OCI-LY7 (cell line): ENCODE measurements at regions not wholly inside any gene's neighbourhood (a gene's known extent, or its start where the extent isn't known, plus 50 kb on each side); places are given as distances from the start of the nearest gene placed in this dataset.

ENCODE experiments used
- BruUV-seq: library from RNA; stranded (reverse); fragments of 400-500 nt; replicated peaks from 2 replicates; lab custom pipeline; 2021; lab: Mats Ljungman, UMichigan
- CTCF ChIA-PET: fragments of 300-600 bp; sonication (Branson Sonifier 250); formaldehyde crosslinking; loops from one replicate; lab custom pipeline; 2022; ENCODE audit warnings: antibody characterized with exemption; ENCODE audit not compliant: unreplicated experiment; lab: Charles Lee
- POLR2A ChIA-PET: fragments of 300-600 bp; sonication (Branson Sonifier 250); formaldehyde crosslinking; loops from one replicate; lab custom pipeline; 2022; ENCODE audit warnings: antibody characterized with exemption; lab: Charles Lee
- DNase-seq: peaks from one replicate; pipeline ENCODE4 v3.0.0-alpha.2; 2015; ENCODE audit warnings: low spot score
- H2AFZ ChIP-seq: fragments of 200-600 bp; sonication (generic), shearing (Covaris generic); 2 replicates; pipeline ENCODE4 v1.6.1; 2014; ENCODE audit warnings: mild to moderate bottlenecking, antibody characterized with exemption, low read length, moderate library complexity
- H3K27ac ChIP-seq: fragments of 200-600 bp; sonication (generic); 2 replicates; pipeline ENCODE4 v1.5.1; 2014; ENCODE audit warnings: mixed run types, low read depth, mild to moderate bottlenecking, moderate library complexity, low read length, inconsistent platforms; ENCODE audit not compliant: poor library complexity, severe bottlenecking
- H3K36me3 ChIP-seq: fragments of 200-600 bp; sonication (generic); 2 replicates; pipeline ENCODE4 v1.6.1; 2014; ENCODE audit warnings: mild to moderate bottlenecking, antibody characterized with exemption, low read length, moderate library complexity, mixed read lengths; ENCODE audit not compliant: insufficient read depth
- H3K4me1 ChIP-seq: fragments of 200-600 bp; sonication (generic); 2 replicates; pipeline ENCODE4 v1.5.1; 2014; ENCODE audit warnings: mild to moderate bottlenecking, low read length; ENCODE audit not compliant: insufficient read depth, poor library complexity, severe bottlenecking
- H3K4me2 ChIP-seq: fragments of 200-600 bp; sonication (generic); 2 replicates; pipeline ENCODE4 v1.6.1; 2014; ENCODE audit warnings: mild to moderate bottlenecking, low read length
- H3K4me3 ChIP-seq: fragments of 200-600 bp; sonication (generic); 2 replicates; pipeline ENCODE4 v1.5.1; 2014; ENCODE audit warnings: mild to moderate bottlenecking, low read depth, low read length; ENCODE audit not compliant: poor library complexity, severe bottlenecking
- H3K79me2 ChIP-seq: fragments of 200-600 bp; sonication (generic); 2 replicates; pipeline ENCODE4 v1.6.1; 2016; ENCODE audit warnings: low read depth, mild to moderate bottlenecking, low read length, moderate library complexity, mixed read lengths; ENCODE audit not compliant: insufficient read depth
- H3K9me2 ChIP-seq: fragments of 200-600 bp; sonication (generic); 2 replicates; pipeline ENCODE4 v1.6.1; 2016; ENCODE audit warnings: mild to moderate bottlenecking, low read length, mixed read lengths; ENCODE audit not compliant: insufficient read depth
- H3K9me3 ChIP-seq: fragments of 200-600 bp; sonication (generic); 2 replicates; pipeline ENCODE4 v1.6.1; 2014; ENCODE audit warnings: mild to moderate bottlenecking, mixed run types, low read length, mixed read lengths
- H4K20me1 ChIP-seq: fragments of 200-600 bp; sonication (generic); 2 replicates; pipeline ENCODE4 v1.6.1; 2014; ENCODE audit warnings: mild to moderate bottlenecking, antibody characterized with exemption, low read length, moderate library complexity, mixed read lengths; ENCODE audit not compliant: insufficient read depth
- EZH2phosphoT487 ChIP-seq: fragments of 200-600 bp; sonication (generic); IDR thresholded peaks from 2 replicates; pipeline ENCODE4 v1.6.1; 2018; ENCODE audit warnings: low read depth, borderline replicate concordance, mild to moderate bottlenecking, mixed run types, antibody characterized with exemption, low read length, moderate library complexity, mixed read lengths
- intact Hi-C: fragments of 100-400 bp; cut with micrococcal nuclease; formaldehyde crosslinking; loops from one replicate; pipeline ENCODE4 v1.10.0; 2022; ENCODE audit not compliant: unreplicated experiment
- TF ChIP-seq, protein P1 (sequence below): fragments of 200-600 bp; sonication (generic); conservative IDR thresholded peaks from 2 replicates; pipeline ENCODE4 v1.5.1; 2014; ENCODE audit warnings: mild to moderate bottlenecking, antibody characterized with exemption, low read length, moderate library complexity, mixed read lengths

DNA sequence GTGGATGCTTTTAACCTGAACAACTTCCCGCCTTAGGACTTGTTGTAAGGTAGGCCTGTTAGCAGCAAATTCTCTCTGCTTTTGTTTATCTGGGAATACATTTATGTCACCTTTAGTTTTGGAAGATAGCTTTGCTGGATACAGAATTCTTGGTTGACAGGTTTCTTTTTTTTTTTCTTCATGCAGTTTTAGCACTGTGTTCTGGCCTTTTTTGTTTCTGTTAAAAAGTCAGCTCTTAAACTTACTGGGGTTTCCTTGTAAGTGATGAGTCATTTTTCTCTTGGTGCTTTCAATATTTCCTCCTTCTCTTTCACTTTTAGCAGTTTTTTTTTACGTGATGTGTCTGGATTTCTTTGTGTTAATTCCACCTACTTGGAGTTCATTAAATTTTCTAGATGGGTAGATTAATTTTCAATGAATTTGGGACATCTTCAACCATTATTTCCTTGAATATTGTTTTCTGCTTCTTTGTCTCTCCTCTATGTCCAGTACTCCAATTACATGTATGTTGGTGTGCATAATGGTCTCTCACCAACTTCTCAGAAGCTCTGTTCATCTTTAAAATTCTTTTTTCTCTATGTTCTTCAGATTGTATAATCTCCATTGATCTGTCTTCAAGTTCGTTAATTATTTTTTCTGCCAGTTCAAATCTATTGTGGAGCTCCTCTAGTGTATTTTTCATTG is 188.2 kb upstream of the ZNF536 start:
- H3K27ac ChIP-seq = no peak overlapping the region
- H3K9me3 ChIP-seq = peaks cover 29% of the 10 kb centered on the region
- TF ChIP-seq, protein P1, sequence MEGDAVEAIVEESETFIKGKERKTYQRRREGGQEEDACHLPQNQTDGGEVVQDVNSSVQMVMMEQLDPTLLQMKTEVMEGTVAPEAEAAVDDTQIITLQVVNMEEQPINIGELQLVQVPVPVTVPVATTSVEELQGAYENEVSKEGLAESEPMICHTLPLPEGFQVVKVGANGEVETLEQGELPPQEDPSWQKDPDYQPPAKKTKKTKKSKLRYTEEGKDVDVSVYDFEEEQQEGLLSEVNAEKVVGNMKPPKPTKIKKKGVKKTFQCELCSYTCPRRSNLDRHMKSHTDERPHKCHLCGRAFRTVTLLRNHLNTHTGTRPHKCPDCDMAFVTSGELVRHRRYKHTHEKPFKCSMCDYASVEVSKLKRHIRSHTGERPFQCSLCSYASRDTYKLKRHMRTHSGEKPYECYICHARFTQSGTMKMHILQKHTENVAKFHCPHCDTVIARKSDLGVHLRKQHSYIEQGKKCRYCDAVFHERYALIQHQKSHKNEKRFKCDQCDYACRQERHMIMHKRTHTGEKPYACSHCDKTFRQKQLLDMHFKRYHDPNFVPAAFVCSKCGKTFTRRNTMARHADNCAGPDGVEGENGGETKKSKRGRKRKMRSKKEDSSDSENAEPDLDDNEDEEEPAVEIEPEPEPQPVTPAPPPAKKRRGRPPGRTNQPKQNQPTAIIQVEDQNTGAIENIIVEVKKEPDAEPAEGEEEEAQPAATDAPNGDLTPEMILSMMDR = no peak
- TF ChIP-seq EZH2phosphoT487 = no peak
- POLR2A ChIA-PET = interaction anchor here (0.6 kb wide), 1 partner anchor 1895 kb away, joined by 3 read pairs; no protein-coding TSS in a partner anchor
- no peaks in the 10 kb centered on the region for H3K36me3 ChIP-seq
- no peak for DNase-seq
- H2AFZ ChIP-seq = no peak overlapping the region
- intact Hi-C loops = no loop called here
- no peaks in the 10 kb centered on the region for H4K20me1 ChIP-seq
- CTCF ChIA-PET = no interaction called here
- no peak overlapping the region for H3K4me3 ChIP-seq
- no peak overlapping the region for H3K4me2 ChIP-seq
- BruUV-seq = no TSS peak
- H3K9me2 ChIP-seq = no peaks in the 10 kb centered on the region
- no peaks in the 10 kb centered on the region for H3K4me1 ChIP-seq
- no peaks in the 10 kb centered on the region for H3K79me2 ChIP-seq

DNA sequence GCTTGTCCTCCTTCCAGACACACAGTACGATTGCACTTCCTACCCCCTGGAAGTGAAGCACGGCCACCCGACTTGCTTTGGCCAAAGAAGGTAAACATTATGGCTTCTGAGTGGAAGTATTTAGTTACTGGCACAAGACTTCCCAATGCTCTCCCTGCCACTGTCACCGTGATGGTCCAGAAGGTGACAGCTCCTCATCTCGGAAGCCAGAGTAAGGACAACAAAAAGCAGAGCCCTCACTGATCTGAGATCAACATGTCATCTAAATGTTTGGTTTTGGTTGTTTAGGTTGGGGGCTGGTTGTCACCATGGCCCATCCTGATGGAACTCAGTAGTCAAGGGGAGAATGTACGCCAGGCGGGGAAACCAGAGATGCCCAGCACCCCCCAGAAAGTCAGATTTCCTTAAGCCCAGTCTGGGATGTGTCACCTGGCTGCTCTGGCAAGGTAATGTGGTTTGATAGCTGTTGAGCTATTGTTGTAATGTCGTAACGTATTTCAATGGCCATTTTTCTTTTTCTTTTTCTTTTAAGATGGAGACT is 170.1 kb upstream of the ZNF536 start:
- Histone ChIP-seq H3K9me3 (no peaks in the 10 kb centered on the region), H3K79me2 (no peaks in the 10 kb centered on the region), H3K27ac (no peak overlapping the region), H3K4me2 (no peak overlapping the region), H3K36me3 (no peaks in the 10 kb centered on the region), H4K20me1 (no peaks in the 10 kb centered on the region), H3K4me1 (no peaks in the 10 kb centered on the region), H3K4me3 (no peak overlapping the region), H3K9me2 (no peaks in the 10 kb centered on the region), H2AFZ (no peak overlapping the region)
- TF ChIP-seq, protein P1 = no peak
- no peak for TF ChIP-seq EZH2phosphoT487
- no TSS peak for BruUV-seq
- intact Hi-C loops = no loop called here
- ChIA-PET POLR2A (no interaction called here), CTCF (no interaction called here)
- no peak for DNase-seq

GRCh38 chr19:30204721-30205120 is 167.5 kb upstream of the ZNF536 start:
- CTCF ChIA-PET = no interaction called here
- DNase-seq = no peak

More at GRCh38 chr19:30204721-30205120, 167.5 kb upstream of the ZNF536 start:
- no peaks in the 10 kb centered on the region for H3K4me1 ChIP-seq
- TF ChIP-seq EZH2phosphoT487 = no peak
- TF ChIP-seq, protein P1 = no peak
- POLR2A ChIA-PET = no interaction called here
- no peak overlapping the region for H2AFZ ChIP-seq
- no peak overlapping the region for H3K4me3 ChIP-seq
- H3K9me2 ChIP-seq = no peaks in the 10 kb centered on the region
- H3K9me3 ChIP-seq = no peaks in the 10 kb centered on the region
- H4K20me1 ChIP-seq = no peaks in the 10 kb centered on the region
- intact Hi-C loops = no loop called here
- no TSS peak for BruUV-seq
- H3K27ac ChIP-seq = no peak overlapping the region
- no peaks in the 10 kb centered on the region for H3K36me3 ChIP-seq
- no peak overlapping the region for H3K4me2 ChIP-seq
- H3K79me2 ChIP-seq = no peaks in the 10 kb centered on the region
